ENCODE measurements at regions not wholly inside any gene's neighbourhood (a gene's known extent, or its start where the extent isn't known, plus 50 kb on each side); places are given as distances from the start of the nearest gene placed in this dataset.
"Not testable (repeated sequence)": the region's sequence is repeated elsewhere in the genome, so short reads cannot be mapped to it uniquely, and the experiment has no call there.

DNA sequence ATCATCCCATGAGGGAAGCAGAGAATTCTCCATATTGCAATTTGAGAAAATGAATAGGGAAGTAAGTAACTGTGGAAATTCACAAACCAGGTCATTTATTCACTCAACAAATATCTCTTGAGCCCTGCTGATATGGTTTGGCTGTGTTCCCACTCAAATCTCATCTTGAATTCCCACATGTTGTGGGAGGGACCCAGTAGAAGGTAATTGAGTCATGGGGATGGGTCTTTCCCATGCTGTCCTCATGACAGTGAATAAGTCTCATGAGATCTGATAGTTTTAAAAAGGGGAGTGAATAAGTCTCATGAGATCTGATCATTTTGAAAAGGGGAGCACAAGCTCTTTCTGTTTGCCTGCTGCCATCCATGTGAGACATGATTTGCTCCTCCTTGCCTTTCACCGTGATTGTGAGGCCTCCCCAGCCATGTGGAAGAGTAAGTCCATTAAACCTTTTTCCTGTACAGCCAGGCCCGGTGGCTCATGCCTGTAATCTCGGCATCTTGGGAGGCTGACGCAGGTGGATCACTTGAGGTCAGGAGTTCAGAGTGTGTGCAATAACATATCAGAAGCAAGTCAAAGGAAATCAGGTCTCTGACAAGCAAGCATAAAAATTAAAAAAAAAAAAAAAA, 193.2 kb downstream of the NDUFA10 start:
- DNase-seq: no peak

DNA sequence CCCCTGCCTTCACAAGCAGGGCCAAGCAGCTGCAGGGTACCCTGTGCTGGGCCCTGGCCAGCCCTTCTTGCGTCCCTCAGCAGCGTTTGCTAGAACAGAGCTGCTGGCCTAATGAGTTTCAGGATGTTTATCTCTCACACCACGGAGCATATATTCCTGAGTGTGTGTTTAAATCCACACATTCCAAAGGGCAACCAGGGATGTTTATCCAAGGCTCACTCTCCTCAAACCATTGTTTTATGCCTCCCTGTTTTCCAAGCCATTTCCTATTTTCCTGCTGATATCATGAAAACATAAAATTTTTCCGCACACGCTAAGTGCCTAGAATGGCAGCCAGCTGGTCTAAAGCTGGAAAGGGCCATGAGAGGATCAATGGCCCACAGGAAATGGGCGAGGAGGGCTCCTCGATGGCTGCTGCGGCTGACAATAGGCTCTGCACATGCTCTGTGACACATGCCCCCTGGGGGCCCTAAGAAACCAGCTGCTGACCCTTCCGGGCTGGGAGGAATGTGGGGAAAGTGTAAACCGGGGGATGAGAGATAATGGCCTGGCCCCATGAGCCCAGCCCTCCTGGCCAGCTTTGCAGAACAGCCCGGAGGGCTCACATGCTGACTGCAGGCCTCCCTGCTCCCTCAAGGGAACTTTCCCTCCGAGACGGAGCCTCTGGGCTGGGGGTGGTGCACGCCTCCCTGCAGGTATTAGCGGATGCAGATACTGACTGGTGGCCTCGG, 194.0 kb downstream of the NDUFA10 start:
- no peak for DNase-seq

DNA sequence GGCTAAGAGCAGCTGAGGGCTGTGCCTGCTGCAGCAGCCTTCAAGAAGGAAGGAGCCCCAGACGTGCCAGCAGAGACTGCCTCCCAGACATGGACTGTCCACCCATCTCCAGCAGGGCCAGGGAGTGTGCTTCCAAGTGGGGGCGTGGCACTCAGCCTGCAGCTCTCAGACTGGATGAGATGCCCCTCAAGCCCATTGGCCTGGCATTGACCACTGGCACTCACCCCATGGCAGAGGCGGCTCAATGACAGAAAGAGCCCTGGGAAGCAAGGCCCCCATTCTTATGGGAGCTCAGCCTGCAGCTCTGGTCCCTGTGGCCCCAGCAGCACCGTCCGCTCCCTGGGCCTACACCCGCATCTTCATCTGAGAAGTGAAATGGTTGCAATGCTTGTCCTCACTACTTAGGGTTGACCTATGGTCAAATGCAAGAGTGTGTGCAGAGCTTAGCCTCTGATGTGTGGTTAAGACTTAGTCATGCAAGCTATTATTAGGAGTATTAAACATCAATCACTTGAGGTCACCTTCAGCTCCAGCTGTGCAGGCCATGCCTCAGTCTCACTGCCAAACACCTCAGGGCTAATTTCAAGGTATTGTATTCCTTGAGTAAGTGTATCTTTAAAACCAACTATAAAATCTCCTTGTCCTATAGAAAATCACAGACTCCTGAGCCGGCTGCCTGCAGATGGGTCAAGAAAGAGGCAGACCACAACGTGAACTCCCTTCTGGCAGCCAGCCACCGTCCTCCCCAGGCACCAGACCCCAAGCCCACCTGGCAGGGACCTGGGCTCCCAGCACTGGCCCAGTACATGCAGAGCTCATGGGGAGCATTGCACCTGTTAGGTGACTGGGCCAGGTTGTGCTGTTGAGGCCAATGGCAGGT, 194.8 kb downstream of the NDUFA10 start:
- DNase-seq: no peak

DNA sequence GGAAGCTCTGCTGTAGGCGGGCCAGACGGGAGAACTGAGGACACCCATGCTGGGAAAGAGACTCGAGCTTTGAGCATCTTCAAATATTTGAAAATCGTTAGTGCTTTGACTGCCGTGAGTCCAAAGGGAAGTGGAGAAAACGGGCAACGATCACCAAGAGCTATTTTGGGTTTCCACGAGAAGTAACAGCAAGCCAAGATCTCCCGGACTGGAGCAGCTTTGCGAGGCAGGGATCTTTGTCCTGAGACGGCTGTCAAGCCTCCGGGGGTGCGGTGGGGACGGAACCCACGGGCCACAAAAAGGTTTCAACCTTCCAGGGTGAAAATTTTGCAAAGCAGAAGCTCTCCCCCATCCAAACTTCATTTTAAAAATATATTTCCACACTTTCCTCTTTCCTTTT, 195.8 kb downstream of the NDUFA10 start:
- no peak for DNase-seq

DNA sequence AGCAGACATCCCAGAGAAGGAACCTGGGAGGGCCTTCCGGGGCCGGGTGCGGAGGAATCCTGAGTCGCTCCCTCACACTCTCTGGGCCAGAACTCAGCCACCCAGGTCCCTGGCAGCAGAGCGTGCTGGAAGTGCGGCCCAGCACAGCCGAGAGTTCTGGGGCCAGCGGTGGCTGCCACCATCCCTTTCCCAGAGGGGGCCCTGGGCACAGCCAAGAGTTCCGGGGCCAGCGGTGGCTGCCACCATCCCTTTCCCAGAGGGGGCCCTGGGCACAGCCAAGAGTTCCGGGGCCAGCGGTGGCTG, 196.2 kb downstream of the NDUFA10 start:
- not testable (repeated sequence) for DNase-seq

DNA sequence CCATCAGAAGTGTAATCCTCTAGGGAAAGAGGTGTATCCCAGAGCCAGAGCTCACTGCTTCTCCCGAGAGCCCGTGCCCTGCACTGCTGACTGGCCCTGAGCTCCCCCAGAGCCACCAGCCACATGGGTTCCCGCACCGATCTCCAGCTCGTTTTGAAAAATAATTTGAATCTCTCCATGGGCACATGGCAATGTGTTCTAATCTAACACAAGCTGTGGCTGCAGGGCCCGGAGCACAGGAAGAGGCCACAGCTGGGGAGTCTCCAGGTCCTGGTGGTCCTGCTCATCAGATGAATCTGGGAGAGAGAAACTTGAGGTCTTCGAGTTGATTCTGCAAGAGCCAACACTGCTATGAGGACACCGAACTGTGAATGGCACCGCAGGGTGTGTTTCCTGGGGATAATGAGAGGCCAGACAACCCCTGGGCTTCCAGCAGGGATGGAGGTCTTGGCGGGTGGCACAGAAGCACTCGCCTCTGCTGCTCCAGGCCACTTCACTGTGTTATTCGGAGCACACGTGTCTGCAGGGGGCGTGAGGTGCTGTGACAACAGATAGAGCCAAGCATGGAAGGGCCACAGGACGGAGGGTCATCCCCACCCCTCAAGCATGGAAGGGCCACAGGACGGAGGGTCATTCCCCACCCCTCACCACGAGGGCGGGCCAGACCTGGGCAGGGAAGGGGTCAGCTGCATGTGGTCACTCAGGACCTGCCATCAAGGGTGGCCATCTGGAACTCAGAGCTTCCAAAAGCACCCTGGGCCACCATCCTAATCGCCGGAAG, 196.8 kb downstream of the NDUFA10 start:
- no peak for DNase-seq

DNA sequence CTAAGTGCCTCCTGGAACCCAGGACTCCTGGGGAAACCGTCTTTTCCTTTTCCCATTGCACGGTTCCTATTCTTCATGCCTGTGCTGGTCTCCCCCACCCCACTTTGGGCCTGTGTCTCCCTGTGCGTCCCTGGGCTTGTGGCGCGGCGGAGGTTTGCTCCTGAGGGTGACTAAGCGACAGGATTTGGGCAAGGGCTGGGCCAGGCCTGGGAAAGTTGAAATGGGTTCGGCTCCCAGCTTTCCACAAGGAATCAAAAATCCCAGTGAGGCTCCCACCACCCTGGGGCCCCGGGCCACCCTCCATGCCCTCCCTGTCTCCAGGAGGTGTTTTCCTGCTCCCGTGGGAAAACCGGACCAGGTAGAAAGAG, 197.6 kb downstream of the NDUFA10 start:
- DNase-seq: no peak

DNA sequence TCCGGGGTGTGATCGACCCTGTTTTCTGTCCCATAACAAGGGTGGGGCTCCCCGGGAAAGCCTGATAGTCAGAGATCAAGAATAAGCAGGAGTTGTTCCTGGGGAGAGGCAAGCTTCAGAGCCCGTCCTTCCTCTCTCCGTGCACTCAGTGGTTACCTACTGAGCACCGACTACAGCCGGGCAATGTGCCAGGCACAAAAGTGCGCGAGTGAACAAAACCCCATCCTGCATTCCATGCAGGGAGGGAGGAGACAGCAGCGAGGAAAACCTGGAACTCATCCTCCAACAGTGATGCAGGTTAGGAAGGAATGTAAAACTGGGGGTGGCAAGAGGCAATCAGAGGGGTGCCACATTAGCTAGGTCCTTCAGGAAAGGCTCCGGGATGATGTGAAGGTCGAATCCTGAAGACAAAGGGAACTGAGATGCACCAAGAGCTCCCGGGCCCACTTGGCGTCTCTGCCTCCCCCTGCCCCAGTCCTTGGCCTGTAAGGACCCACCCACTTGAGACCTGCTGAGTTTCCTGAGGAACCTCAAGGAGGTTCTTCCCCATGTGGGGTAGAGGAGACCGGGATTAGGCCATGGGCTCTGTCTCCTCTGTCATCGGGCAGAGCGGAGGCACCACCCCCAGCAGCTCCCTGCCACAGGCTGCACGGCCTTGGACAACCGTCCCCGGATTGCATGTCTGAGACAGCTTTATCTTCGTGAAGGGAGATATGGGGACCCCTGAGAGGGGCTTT, 198.2 kb downstream of the NDUFA10 start:
- DNase-seq: no peak

DNA sequence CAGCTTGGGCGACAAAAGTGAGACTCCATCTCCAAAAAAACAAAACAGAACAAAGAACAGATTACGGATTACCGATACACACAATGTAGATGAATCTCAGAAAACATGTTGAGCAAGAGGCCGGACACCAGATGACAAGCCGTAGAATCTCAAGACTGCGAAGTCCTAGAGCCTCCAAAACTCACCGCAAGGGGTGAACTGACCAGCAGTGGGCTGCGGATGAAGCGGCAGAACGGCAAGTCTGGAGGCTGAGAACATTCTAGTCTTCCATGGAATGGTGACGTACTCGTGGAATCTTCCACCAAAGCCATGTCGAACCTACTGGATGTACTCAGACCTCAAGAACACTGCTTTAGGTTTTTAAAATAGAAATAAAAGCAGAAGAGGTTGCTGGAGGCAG, 198.8 kb downstream of the NDUFA10 start:
- DNase-seq: no peak

DNA sequence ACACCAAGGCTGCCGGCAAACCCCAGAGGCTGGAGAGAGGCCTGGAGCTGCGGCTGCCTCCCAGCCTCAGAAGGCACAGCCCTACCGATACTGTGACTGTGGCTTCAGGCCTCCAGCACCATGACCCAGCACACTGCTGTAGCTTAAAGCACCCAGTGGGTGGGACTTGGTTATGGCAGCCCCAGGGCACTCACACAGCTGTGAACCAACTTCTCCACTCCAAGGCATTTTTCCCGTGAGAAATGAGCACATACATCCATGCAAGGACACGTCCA, 199.5 kb downstream of the NDUFA10 start:
- DNase-seq: no peak

DNA sequence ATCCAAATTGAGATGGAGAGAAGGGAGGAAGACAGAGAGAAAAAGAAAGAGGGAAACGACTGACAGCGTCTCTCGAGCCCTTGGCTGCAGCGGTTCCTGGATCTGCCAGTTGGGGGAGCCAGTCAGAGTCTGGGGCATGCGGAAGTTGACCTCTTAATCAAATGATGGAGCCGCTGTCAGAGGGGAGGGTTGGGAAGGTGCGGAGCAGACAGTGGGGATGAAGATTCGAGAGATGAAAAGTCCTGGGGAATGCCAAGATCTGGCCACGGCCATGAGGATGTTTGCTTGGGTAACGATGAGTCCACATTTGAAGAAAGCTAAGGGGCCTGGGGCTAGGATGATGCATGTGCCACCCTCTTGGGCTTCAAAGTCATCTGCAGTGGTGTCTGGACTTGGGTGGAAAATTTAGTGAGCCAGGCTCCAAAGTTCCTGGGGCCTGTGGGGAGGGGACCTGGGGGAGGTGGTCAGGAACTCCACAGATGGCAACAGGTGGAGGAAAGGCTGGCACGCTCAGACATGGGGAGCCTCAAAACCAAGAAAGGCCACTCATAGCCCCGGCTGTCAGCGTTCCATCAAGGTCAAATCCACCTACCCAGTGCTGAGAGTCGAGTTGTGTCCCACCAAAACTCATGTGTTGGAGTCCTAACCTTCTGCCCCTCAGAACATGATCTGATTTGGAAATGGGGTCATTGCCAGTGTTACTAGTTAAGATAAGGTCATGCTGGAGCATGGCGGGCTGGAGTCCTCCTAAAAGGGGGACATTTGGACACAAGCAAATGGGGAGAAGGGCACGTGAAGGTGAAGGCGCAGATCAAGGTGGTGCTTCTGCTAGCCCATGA, 200.1 kb downstream of the NDUFA10 start:
- DNase-seq: no peak

DNA sequence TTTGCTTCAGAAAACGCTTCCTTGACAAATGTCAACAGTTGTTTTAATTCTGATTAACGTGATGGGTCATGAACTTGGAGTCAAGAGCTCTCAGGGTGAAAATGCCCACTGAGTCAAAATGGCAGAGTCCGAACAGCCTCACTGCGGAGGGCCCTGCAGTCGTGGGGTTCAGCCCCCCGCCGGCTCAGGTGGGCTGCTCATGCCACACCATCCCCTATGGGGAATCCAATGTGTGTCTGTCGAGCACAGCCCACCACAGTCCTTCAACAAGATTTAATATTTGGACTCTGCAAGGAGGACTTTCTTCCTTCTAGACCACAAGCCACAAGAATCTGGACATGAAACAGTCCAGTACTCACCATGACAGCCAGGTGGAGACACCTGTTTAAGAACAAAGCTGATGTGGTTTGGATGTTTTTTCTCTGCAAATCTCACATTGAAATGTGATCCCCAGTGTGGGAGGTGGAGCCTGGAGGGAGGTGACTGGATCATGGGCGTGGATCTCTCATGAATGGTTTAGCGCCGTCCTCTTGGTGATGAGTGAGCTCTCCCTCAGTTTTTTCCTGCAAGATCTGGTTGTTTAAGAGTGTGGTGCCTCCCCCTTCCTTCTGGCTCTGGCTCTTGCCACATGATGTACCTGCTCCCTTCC, 201.0 kb downstream of the NDUFA10 start:
- no peak for DNase-seq

DNA sequence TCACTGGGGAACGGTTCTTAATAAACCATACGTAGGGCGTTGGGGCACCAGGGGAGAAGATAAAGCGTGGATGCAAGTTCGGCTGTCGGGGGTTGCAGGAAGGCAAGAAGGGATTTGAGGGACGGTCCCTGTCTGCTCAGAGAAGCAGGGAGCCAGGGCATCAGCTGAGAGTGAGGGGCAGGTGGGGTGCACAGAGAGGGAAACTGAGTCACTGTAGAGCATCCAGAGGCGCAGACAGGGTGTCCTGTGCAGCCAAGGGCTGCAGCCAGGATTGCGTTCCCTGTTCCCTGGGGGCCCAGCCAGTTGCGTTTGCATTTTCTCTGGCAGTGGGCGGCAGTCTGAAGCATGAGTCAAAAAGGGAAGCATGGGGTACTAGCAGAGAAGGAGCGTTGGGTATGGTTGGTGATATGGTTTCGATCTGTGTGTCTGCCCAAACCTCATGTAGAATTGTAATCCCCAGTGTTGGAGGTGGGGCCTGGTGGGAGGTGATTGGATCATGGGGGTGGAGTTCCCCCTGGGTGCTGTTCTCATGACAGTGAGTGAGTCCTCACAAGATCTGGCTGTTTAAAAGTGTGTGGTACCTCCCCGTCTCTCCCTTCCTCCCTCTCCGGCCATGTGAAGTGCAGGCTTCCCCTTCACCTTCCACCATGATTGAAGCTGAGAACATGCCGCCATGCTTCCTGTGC, 202.9 kb downstream of the NDUFA10 start:
- no peak for DNase-seq

DNA sequence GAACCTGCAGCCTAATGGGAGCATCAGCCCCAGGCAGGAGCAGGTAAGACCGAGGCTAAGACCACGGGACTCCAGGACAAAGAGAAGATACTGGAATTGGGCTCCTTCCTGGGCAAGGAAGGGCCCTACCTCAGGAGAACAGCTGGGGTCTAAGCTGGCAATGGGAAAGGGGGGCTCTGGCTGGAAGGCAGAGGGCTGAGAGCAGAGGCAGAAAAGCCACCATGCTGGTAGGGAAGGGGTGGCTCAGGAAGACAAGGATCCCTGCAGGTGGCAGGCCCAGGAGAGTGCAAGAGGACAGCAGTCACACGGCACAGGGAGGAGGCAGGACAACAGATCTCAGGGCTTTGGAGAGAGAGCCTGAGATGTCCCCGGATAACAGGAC, 203.5 kb downstream of the NDUFA10 start:
- no peak for DNase-seq

DNA sequence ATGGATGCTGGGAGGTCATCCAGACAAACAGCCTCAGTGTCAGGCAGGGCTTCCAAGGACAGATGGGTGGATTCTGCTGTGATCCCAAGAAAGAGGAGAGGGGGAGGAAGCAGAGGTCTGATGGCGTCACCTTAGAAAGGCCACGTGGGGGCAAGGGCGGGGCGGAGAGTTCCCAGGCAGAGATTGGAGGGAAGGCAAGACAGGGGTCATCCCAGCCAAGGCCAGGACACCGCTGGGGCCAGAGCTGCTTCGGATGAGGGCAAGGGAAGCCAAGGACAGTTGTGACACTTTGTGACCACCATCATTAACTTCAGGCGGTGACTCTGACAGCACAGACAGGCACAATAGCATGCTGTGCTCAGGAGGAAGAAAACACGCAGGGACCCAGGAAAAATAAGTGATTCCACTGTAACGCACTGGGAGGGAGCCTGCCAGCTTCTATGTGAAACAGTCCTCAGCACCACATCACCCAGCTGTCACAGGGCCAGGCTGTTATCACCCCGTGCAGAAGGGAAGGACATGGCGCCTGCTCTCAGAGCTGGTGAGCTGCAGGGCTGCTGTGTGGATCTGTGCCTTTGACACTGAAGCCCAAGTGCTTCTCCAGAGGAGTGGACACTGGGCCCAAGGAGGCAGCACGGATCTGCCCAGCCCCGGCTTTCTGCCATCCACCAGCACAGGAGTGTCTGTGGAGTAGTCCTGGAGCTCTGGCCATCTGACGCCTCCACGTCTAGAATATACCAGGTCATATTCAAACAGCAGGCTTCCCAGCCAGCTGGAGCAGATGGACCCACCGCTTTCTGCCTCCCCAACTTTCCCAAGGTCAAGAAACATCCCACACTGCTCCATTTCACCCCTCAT, 204.1 kb downstream of the NDUFA10 start:
- DNase-seq: no peak

DNA sequence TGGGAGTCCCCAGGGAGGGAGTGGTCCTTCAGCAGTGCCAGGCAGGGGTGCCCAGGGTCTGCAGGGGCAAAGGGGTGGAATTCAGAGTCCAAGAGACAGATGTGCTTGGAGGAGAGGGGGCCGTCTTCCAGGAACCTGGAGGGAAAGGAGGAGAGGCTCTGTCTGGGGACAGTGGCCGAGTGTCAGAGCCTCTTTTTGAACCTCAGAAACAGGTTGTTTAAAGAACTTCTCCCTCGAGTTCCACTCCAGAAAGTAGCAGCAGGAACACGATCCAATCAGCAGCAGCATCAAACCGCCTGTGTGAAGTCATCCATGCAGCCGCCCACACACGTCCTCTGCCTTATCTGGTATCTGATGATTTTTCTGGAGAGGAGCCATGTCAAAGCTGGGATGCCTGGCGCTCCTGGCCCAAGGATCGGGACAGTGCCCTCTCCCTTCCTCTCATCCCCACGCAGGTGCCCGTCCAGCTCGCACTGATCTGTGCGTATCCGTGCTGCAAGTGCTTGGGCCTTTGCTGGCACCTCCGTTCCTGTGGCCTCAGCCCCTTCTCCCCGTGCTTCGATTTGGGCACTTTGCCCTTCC, 205.1 kb downstream of the NDUFA10 start:
- no peak for DNase-seq

DNA sequence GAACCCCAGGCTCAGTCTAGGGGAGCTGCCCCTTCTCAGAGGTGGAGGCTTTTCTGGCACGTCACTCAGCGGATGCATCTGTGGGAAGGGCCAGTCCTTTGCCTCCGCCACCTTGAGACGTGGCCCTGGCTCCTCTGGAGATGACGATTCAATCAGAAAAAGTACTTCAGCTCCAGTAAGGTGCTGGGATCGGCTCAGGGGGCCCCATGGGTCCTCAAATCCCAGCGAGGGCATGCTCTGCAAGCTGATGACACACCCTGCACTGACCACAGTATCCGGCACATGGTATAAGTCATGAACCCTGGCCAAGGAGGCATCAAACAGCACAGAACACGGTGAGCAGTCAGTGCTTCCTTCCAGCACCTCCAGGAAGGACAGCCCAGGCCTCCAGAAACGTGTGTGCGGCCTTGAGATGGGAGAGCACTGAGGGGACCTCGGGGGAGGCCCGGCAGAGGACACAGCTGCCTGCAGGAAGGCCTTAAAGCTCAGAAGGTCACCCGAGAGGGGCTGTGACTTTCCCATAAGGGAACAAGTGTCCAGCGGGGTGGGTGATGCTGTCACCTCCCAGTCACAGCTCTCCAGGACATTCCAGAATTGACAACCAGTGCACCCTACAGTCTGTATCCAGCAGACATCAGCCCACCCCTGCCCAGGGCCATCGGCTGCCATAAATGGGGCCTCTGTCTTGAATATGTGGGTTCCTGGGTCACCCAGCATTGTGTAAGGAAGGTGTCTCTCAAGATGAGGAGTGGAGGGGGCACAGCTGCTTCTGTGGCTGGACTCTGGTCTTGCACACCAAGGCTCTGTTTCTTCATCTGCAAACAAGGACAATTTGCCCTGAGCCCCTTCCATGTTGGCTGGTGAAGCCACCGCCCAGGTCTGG, 205.8 kb downstream of the NDUFA10 start:
- DNase-seq: no peak

DNA sequence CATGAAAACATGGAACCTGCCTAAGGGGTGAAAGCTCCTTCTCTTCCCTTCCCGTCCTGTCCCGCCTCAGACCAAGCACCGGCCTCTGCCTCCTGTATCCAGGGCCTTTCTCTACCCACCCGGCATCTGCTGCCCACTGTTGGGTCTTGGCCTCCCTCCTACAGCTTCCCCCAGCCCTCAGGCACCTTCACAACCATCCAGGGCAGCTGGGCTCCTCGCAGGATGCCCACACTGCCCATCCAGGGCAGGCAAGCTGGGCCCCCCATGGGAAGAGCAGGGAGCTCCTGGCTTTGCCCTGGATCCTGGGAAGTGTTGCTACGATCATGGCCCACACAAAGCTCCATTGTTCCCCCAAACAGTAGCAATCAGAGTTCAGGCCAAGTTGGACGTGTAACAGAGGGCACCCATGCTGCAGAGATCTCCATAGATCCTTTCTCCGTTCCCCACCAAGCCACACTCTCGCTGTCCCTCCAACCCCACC, 206.6 kb downstream of the NDUFA10 start:
- no peak for DNase-seq

All from CD4-positive, alpha-beta T cell treated with Interleukin-10 for 1 hour (primary cell).